ENCODE measurements at regions not wholly inside any gene's neighbourhood (a gene's known extent, or its start where the extent isn't known, plus 50 kb on each side); places are given as distances from the start of the nearest gene placed in this dataset.

DNA sequence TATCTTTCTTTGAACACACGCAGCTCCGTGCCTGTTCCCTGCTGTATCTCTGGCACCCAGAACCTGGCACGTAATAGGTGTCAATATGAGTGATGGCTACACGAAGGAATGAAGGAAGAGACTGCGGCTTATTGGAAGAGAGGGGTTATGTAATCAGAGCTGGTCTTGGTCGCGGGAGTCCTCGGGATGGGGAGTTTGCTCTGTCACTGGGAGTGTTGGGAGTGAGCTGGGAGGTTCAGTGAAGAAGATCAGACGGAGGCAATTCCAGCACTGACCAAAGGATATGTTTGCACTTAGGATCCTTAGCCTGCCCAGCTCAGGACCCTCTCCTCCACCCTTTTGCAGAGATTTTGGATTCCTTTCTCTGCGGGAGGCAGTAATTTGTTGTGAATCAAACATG lies 709.1 kb downstream of the PTPRU start:
- POLR2A ChIA-PET: no interaction called here
- no TSS peak for BruUV-seq (replicated peaks)
- no peak overlapping the region for H3K4me3 Mint-ChIP-seq (ENCODE audit: unreplicated experiment)

DNA sequence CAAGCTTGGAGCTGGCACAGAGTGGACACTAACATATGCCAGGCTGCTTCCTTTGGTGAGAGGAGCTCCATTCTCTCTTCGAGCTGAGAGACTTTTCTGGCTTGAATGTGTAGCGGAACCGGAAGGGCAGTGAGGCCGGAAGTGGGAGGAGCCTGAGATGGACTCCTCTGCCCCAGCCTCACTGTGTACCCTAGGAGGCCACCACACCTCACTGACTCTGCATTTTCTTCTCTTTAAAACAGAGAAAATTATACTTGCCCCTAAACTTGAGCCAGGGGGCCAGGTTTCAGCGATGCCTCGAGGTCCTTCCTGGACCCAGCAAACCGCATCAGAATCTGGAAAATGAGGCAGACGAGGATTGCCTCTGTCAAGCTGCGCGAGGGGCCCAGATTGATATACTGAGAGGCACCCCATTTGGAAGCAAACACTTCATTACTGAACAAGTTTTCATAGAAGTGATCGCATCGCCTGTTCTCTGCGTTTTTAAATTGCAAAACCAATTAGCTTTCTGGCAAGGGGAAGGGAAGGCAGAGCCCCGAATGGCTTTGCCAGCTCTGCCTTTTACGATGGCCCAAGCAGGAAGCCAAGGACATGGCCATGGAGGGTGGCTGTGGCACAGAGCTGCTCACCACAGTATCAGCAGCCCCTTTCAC lies 708.1 kb downstream of the PTPRU start:
- no peaks in the 10 kb centered on the region for H3K4me1 ChIP-seq
- no peaks in the 10 kb centered on the region for H3K9me3 ChIP-seq
- BruUV-seq (replicated peaks): no TSS peak
- no peak overlapping the region for H3K4me3 Mint-ChIP-seq (ENCODE audit: unreplicated experiment)
- intact Hi-C loops (cut with micrococcal nuclease; ENCODE audit: unreplicated experiment): no loop called here
- no peak for DNase-seq
- POLR2A ChIA-PET: no interaction called here
- no peak overlapping the region for H3K27ac Mint-ChIP-seq (ENCODE audit: unreplicated experiment)
- no peaks in the 10 kb centered on the region for H3K36me3 Mint-ChIP-seq (ENCODE audit: insufficient read depth, unreplicated experiment)
- TF ChIP-seq, protein P1, sequence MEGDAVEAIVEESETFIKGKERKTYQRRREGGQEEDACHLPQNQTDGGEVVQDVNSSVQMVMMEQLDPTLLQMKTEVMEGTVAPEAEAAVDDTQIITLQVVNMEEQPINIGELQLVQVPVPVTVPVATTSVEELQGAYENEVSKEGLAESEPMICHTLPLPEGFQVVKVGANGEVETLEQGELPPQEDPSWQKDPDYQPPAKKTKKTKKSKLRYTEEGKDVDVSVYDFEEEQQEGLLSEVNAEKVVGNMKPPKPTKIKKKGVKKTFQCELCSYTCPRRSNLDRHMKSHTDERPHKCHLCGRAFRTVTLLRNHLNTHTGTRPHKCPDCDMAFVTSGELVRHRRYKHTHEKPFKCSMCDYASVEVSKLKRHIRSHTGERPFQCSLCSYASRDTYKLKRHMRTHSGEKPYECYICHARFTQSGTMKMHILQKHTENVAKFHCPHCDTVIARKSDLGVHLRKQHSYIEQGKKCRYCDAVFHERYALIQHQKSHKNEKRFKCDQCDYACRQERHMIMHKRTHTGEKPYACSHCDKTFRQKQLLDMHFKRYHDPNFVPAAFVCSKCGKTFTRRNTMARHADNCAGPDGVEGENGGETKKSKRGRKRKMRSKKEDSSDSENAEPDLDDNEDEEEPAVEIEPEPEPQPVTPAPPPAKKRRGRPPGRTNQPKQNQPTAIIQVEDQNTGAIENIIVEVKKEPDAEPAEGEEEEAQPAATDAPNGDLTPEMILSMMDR (IDR thresholded peaks at IDR 0.05; ENCODE audit: insufficient read depth in 1 of 2, low read depth in 1 of 2, low read length in 1 of 2, severe bottlenecking in 1 of 2, unreplicated experiment in 1 of 2): no peak
- peaks cover 13% of the 10 kb centered on the region for H3K27me3 Mint-ChIP-seq (ENCODE audit: insufficient read depth, unreplicated experiment)
- CTCF ChIA-PET: no interaction called here
- no peaks in the 10 kb centered on the region for H3K27me3 ChIP-seq (replicated peaks; ENCODE audit: control insufficient read depth, insufficient read depth, low read length)
- no peaks in the 10 kb centered on the region for H3K4me1 Mint-ChIP-seq (ENCODE audit: low read depth, unreplicated experiment)
- no peaks in the 10 kb centered on the region for H3K9me3 Mint-ChIP-seq (ENCODE audit: unreplicated experiment)
- H3K4me3 ChIP-seq (ENCODE audit: low read depth, low read length): no peak overlapping the region
- no peaks in the 10 kb centered on the region for H3K36me3 ChIP-seq (ENCODE audit: control insufficient read depth, insufficient read depth, low read length)

More for the DNA sequence above, 709.1 kb downstream of the PTPRU start:
- Mint-ChIP-seq H3K4me1 (ENCODE audit: low read depth, unreplicated experiment) (no peaks in the 10 kb centered on the region), H3K27me3 (ENCODE audit: insufficient read depth, unreplicated experiment) (peaks cover 7% of the 10 kb centered on the region), H3K36me3 (ENCODE audit: insufficient read depth, unreplicated experiment) (no peaks in the 10 kb centered on the region), H3K27ac (ENCODE audit: unreplicated experiment) (no peak overlapping the region), H3K9me3 (ENCODE audit: unreplicated experiment) (no peaks in the 10 kb centered on the region)
- intact Hi-C loops (cut with micrococcal nuclease; ENCODE audit: unreplicated experiment): no loop called here
- Histone ChIP-seq H3K36me3 (ENCODE audit: control insufficient read depth, insufficient read depth, low read length) (no peaks in the 10 kb centered on the region), H3K4me3 (ENCODE audit: low read depth, low read length) (no peak overlapping the region), H3K27me3 (replicated peaks; ENCODE audit: control insufficient read depth, insufficient read depth, low read length) (no peaks in the 10 kb centered on the region), H3K9me3 (no peaks in the 10 kb centered on the region), H3K4me1 (no peaks in the 10 kb centered on the region)
- no peak for DNase-seq
- CTCF ChIA-PET: no interaction called here
- TF ChIP-seq, protein P1 (IDR thresholded peaks at IDR 0.05; ENCODE audit: insufficient read depth in 1 of 2, low read depth in 1 of 2, low read length in 1 of 2, severe bottlenecking in 1 of 2, unreplicated experiment in 1 of 2): no peak

DNA sequence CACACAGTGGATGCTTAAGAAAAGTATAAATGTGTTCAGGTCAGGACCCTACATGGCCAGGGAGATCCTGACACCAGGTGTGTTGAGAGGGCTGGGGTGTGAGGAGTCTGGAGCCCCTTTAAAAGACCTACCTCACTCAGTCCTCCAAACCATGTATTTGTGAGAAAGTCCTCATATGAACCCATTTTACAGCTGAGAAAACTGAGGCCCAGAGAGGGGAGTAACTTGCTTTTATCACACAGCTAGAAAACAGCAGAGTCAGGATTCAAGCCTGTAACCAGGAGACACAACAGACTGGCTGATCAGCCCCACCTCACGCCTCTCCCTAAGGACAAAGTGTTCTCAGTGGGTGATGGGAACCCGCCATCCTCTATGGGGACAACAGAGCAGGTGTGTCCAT lies 706.7 kb downstream of the PTPRU start:
- TF ChIP-seq, protein P1 (IDR thresholded peaks at IDR 0.05; ENCODE audit: insufficient read depth in 1 of 2, low read depth in 1 of 2, low read length in 1 of 2, severe bottlenecking in 1 of 2, unreplicated experiment in 1 of 2): no peak
- H3K36me3 ChIP-seq (ENCODE audit: control insufficient read depth, insufficient read depth, low read length): no peaks in the 10 kb centered on the region
- no peaks in the 10 kb centered on the region for H3K27me3 ChIP-seq (replicated peaks; ENCODE audit: control insufficient read depth, insufficient read depth, low read length)
- no TSS peak for BruUV-seq (replicated peaks)
- no peak overlapping the region for H3K4me3 Mint-ChIP-seq (ENCODE audit: unreplicated experiment)
- H3K4me1 Mint-ChIP-seq (ENCODE audit: low read depth, unreplicated experiment): no peaks in the 10 kb centered on the region
- DNase-seq: no peak
- no peaks in the 10 kb centered on the region for H3K4me1 ChIP-seq
- no peaks in the 10 kb centered on the region for H3K36me3 Mint-ChIP-seq (ENCODE audit: insufficient read depth, unreplicated experiment)
- ChIA-PET CTCF (no interaction called here), POLR2A (no interaction called here)
- H3K9me3 Mint-ChIP-seq (ENCODE audit: unreplicated experiment): no peaks in the 10 kb centered on the region
- intact Hi-C loops (cut with micrococcal nuclease; ENCODE audit: unreplicated experiment): no loop called here
- H3K4me3 ChIP-seq (ENCODE audit: low read depth, low read length): no peak overlapping the region
- H3K9me3 ChIP-seq: no peaks in the 10 kb centered on the region
- H3K27ac Mint-ChIP-seq (ENCODE audit: unreplicated experiment): no peak overlapping the region
- peaks cover 13% of the 10 kb centered on the region for H3K27me3 Mint-ChIP-seq (ENCODE audit: insufficient read depth, unreplicated experiment)
